GM18858 (cell line): ENCODE measurements at regions not wholly inside any gene's neighbourhood (a gene's known extent, or its start where the extent isn't known, plus 50 kb on each side); places are given as distances from the start of the nearest gene placed in this dataset.
"Not testable (repeated sequence)": the region's sequence is repeated elsewhere in the genome, so short reads cannot be mapped to it uniquely, and the experiment has no call there.

ENCODE experiments used
- ATAC-seq: cut with Tn5 transposase; IDR thresholded peaks from one replicate; pipeline ENCODE4 v1.9.1; 2021; ENCODE audit not compliant: unreplicated experiment

- no peak for ATAC-seq
Measured at GRCh38 chr5:69004127-69004526, 89.7 kb upstream of the SLC30A5 start.

DNA sequence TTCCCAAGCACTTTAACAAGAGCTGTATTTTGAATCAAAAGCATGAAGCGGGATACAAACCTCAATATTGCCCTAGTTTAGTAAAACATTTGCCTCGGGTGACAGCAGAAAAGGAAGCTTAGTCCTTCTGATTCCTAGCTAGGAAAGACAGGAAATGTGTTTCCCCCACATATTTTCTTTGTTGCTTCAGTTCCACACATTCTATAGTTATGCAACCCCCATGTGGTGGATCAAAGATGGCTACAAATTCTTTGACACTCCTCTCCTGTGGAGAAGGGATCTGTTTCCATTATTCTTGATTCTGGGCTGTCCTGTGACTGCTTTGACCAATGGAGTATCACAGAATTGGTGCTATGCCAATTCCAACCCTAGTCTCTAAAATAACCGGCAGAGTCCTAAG is 89.1 kb upstream of the SLC30A5 start:
- ATAC-seq, result no peak

- ATAC-seq, result no peak
Measured at GRCh38 chr5:69006030-69006429, 87.8 kb upstream of the SLC30A5 start.

GRCh38 chr5:69007163-69007562 is 86.7 kb upstream of the SLC30A5 start:
- no peak for ATAC-seq

DNA sequence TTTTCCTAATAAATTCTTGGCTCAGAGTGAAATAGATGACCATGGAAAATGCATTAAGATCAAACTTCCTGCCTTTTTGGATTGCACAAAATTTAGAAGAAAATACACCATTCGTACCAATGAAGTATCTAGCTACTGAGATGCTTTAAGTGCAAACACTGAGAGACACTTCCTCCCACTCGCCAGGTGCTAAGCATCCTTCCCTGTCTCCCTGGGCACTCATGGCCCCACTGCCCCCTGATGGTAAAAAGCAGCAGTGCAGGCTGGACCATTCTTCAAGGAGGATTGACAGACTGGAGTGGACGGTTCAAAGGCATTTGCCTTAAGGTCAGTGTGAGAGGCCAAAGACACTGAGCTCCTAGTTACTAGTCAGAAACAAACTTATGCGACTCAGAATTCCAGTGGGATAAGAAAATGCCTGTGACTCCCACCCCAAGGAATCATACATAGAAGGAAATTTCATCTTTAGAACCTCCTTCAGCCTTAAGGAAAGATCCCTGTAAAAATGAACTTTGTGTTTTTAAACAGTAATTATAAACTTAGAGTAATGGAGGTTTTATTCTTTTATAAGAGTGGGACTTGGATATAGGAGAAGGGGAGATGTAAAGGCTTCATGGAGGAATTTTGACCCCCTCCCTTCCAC is 86.0 kb upstream of the SLC30A5 start:
- peak; percentile 84 for ATAC-seq

- no peak for ATAC-seq
Measured at GRCh38 chr5:69010476-69010875, 83.3 kb upstream of the SLC30A5 start.

DNA sequence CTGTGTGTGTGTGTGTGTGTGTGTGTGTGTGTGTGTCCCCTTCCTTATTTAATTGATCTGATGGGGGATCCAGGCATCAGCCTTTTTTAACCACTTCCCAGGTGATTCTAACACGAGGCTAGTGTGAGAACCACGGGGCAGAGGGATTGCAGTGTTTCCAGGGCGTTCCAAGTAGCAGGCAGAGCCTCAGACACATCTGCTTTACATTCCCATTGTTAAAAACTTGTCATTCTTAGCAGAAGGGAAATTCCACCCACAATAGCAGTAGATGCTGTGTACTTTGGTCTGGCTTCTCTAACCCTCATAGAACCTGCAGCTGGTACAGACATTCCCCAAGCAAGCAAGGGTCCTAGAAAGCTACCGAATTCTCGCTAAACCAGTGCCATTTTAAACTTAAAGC is 81.9 kb upstream of the SLC30A5 start:
- no peak for ATAC-seq

- no peak for ATAC-seq
Measured at GRCh38 chr5:69013481-69013880, 80.3 kb upstream of the SLC30A5 start.

- not testable (repeated sequence) for ATAC-seq
Measured at GRCh38 chr5:69014007-69014406, 79.8 kb upstream of the SLC30A5 start.

DNA sequence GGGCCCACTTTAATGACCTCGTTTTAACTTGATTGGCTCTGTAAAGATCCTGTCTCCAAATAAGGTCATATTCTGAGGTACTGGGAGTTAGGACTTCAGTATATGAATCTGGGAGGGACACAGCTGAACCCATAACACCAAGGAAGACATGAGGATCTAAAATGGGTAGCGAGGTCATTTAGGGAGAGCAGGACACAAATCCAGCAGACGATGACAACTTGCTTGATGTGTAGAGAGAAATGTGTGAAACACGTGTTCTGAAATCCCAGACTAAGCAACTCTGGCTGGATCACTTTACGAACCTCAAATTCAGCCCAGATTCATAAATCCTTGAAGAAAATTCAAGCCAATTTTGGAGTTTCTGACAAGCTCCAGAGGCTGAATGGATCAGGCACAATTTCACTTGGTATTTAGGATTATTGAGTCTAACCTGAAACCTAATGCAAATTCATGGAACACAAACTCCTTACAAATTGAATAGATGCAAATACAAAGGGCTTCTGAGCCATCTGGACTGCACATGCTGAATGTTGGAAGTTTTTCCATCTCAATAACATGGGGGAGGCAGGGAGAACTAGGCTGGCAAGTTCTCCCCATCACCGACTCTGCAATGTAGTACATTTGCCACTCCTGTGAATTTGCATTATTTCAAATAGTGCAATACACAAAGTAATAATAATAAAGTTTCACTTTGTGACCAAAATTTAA is 74.0 kb upstream of the SLC30A5 start:
- no peak for ATAC-seq

- ATAC-seq, result no peak
Measured at GRCh38 chr5:69024241-69024651, 69.6 kb upstream of the SLC30A5 start.

DNA sequence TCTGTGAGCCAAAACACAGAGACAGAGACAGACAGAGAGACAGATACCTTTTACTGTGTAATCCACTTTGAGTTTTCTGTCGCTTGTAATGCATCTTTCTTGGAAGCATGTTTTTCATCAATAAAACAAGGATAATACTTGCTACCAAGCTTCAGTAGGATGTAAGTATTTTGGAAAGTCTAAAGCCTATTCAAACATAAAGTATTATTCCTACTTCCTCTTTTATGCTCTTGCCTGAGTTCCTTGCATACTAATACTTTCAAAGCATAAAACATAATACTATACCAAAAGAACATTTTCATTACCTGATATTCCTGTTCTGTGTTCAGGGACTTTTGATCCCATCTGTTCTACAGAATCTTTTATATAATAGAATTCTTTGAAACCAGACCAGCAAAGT is 64.5 kb upstream of the SLC30A5 start:
- ATAC-seq, result no peak

DNA sequence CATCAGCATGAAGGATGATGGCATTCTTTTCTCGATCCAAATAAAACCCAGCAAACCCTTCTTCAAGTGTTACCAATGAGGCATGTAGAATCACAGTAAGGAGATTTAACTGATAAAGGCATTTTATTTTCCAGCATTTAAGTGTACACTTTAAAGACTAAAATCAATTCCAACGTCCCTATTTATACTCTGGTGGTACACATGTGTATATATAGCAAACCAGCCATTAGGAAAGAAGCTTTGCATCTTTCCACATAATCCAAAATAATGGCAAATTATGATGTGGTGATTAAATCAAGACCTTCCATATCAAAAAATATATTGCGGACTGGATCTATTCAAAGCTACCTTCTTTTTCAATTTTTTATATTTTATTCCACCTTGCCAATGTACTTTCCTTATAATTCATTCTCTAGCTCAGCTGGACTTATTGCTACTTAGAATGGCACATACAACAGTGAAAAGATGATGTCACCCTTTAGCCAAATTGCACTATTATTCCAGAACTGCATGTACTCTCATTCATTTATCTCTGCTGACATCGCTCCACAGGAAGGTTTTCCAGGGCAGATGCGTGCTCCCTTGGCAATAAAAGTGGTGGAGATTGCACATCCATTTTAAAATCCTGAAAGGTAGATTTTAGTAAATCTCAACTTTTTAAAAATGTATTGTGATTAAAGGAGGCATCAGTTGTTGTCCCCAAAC is 63.3 kb upstream of the SLC30A5 start:
- no peak for ATAC-seq

DNA sequence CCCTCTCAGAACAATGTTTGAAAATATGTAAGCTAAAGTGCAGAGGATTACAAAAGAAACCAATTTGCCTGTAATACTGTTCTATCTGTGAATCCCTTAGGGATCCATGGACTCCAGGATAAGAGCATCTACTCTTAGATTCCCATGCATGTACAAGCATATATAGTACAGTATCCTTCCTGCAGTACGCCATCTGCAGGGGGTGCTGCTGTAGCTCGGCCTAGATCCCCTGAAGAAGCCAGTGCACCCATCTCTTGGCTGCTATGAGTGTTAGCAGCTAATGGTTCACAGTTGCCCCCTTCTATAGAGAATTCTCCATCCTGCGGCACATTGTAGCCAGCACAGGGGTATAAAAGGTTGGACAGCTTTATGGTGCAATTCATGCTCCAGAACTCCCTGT is 61.8 kb upstream of the SLC30A5 start:
- ATAC-seq, result no peak

DNA sequence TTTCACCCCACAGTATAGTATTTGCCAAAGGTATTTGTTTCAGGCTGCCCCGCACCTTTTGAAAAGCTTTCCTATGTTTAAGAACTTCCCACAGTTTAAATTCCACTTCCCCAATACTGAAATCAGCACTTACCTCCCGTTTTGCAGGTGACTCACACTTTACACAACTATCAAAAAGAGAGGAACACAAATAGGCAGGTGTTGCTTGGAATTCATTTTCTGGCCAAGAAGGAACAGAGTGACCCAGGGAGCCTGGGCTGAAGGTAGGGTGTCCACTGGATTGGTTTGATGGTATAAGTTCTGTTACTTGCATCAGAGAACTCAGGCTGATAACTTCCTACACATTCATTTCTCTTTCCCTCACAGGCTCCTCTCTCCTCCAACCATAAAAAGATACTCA is 60.1 kb upstream of the SLC30A5 start:
- no peak for ATAC-seq

- ATAC-seq, result no peak
Measured at GRCh38 chr5:69034898-69035297, 58.9 kb upstream of the SLC30A5 start.

DNA sequence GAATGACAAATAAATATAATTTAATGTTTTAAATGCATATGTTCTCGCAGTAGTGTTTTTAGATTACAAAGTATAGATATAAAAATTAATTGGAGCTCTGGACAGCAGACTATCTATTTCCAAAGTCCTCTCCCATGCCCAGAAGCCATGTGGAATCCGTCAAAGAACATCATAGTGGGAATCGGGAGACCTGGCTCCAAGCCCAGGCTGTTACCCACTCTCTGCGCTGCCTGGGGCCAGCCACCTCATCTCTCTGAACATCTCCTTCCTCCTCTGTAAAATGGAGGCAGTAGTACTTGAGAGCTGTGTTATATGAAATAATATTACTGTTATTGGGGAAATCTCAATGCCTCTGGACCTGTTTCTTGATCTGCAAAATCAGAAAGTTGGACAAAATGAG is 58.1 kb upstream of the SLC30A5 start:
- ATAC-seq, result no peak

GRCh38 chr5:69038539-69038938 is 55.3 kb upstream of the SLC30A5 start:
- no peak for ATAC-seq

GRCh38 chr5:69039829-69040228 is 54.0 kb upstream of the SLC30A5 start:
- no peak for ATAC-seq

DNA sequence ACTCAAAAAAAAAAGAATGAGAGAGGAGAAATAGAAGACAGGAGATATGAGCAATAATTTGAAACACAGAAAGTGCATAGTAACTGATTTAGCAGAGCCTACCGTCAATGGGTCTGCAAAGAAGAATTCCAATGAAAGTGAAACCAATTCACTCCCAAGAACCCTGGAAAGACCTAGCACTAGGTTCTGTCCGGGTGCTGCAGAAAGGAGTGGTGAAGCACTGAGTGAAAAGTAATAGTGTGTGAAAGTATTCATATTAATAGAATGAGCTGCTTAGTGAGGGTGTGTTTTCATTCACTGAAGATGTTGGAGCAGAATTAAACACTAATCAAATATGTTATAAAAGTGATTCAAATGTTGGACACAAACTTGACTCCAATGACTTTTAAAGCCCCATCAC is 51.3 kb upstream of the SLC30A5 start:
- ATAC-seq, result peak; percentile 32

DNA sequence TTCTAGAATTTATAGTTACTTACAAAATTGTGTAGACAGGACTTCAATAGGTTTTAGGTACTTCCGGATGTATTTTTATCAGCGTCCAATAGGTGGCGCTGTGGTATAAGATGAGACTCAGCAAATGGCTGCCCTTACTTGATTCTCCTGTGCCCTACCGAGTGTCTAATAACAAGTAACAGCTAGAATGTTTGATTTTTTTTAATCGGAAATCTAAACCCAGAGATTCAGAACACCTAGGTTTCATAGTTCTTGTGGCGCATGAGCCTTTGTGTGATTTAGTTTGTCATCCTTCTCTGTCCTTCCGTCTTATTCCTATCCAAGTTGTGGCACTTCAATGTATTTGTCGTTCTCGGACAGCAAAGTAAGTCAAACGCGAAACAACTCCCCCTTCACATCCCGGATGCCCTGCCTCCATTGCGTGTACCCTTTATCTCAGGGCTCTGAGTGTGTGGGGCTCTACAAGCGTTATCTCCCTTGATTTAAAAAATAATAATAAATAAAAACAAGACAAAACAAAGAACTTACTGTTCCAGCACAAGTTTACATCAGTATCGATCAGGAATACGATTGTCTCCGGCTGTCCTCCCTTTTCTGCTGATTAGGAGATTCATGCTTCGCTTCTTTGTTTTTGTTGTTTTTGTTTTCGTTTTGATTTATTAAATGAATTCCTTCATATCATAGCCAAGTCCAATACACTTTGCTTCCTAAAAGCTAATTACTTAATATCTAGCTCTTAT is 50.7 kb upstream of the SLC30A5 start:
- peak; percentile 95 for ATAC-seq

DNA sequence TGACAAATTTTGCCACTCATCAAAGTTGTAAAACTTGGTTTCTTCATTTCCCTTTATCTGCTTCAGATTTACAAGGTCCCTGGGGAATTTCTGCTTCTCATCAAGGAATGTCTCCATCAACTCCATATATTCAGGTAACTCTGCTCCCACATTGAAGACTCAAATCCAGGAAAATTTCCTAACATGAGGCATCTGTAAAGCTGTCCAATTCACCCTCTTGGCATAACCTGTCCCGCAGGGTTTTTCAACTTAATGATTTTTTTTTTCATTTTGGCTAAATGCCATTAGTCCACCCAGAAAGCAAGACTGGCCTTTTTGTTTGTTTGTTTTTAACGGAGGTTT is 50.2 kb upstream of the SLC30A5 start:
- ATAC-seq, result no peak
